GM19455 (cell line): ENCODE measurements at regions not wholly inside any gene's neighbourhood (a gene's known extent, or its start where the extent isn't known, plus 50 kb on each side); places are given as distances from the start of the nearest gene placed in this dataset.
"Not testable (repeated sequence)": the region's sequence is repeated elsewhere in the genome, so short reads cannot be mapped to it uniquely, and the experiment has no call there.

Experiments used
- ATAC-seq: cut with Tn5 transposase; IDR thresholded peaks from one replicate; pipeline ENCODE4 v1.9.1; 2021; ENCODE audit not compliant: unreplicated experiment

DNA sequence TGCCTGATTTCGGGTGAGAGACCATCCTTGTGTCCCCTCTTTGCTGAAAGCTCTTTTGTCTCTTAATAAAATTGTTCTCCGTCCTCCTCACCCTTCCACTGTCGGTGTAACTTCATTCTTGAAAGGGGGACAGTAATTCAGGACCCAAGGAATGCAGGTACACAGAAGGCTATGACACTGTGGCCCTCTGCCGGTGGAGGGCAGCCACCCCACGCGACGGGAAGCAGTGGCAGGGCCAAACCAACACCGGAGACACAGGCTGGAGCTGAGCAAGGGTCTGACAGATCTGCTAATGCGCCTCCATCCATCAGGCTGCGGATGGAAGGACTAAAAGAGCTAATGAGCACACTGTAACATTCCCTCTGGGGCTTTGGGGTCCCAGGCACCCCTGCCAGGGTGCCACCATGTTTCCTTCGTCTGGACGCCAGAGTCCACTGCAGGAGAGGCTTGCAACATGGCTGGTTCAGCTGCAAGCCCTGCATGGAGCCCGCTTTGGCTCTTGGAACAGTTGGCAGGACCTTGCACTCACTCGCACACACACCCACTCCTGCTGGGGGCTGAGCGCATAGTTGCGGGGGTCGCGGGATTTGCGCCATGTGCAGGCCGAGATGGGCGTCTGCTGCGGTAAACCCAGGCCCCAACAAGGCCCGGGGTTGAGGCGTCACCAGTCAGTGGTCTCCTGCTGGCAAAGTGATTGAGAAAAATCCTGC is 544.1 kb upstream of the CDH7 start:
- no peak for ATAC-seq

DNA sequence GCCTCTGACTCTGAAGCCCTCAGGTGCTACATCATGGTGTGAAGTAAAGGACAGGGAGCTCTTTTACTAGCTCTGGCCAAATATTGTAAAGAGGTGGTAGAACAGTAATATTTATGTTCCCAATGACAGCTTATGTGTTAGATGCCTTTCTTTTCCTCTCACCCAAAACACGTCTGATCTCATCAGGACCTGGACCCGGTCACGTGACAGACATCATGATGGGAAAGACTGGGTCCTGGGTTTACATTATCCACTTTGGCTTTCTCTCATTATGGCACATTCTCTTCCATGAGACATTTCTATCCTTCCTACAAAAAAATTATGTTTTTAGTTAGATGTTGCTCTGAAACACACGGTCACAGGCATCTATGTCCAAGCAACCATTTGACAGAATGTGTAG is 548.7 kb upstream of the CDH7 start:
- ATAC-seq = no peak

DNA sequence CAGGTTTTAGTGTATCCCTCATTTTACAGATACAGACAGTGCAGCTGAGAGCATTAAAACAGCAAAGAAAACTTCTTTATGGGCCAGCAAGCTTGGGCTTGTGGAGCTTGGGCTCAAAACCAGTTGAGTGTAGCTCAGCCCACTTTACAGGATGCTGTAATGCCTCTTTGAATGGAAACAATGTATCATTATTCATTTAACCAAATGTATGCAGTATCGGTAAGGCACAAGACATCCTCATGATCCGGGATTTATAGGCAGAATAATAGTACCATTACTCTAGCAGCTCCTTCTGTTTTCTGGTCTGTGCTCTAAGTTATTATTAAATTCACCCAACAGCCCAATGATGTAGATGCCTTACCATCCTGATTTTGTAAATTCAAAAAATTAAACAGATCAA is 575.1 kb upstream of the CDH7 start:
- ATAC-seq = no peak

DNA sequence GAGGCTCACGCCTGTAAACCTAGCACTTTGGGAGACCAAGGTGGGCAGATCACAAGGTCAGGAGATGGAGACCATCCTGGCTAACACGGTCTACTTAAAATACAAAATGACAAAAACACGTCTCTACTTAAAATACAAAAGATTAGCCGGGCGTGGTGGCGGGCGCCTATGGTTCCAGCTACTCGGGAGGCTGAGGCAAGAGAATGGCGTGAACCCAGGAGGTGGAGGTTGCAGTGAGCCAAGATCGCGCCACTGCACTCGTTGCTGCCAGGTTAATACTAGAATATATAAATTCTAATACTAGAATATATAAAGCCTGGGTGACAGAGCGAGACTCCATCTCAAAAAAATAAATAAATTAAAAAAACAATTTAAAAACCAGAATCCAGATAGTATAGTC is 588.7 kb upstream of the CDH7 start:
- not testable (repeated sequence) for ATAC-seq

DNA sequence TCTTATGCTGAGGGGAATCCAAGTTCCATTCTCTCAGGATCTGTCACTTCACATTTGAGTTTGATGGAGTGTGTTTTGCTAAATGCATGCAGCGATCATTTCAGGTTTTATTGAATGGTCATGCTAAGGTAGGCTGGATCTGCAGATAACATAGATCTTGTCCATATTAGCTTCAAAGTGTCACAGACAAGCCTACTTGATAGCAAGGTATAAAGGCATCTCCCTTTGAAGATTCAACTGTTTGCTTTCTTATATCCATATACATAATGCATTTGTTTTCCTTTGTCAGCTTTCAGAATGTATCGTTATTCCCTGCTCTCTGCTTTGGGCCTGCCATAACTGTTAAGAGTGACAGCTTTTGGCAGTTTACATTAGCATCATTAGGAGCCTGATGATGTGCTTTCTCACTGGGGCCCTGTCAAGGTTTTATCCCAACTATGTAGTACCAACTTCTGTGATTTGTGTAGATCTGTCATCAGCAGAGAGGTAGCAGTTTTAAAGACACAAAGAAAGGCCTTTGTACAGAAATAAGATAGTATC is 604.3 kb upstream of the CDH7 start:
- no peak for ATAC-seq

DNA sequence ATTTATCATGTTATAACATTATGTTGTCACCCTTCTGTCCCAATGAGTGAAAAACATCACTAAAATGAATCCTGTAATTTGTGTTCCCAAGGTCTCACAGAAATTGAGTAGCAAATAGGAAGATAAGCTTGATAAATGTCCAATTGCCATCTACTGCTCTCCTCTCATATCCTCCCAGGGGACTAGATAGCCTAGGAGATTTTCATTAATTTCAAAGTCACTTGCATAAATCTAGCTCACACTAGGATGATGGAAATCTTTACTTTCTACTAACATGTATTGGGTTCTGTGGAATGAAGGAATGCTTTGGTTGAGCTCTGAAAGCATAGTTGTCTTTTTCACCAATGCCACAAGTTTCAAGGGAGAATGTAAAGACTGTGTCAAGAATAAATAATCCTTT is 605.5 kb upstream of the CDH7 start:
- no peak for ATAC-seq

DNA sequence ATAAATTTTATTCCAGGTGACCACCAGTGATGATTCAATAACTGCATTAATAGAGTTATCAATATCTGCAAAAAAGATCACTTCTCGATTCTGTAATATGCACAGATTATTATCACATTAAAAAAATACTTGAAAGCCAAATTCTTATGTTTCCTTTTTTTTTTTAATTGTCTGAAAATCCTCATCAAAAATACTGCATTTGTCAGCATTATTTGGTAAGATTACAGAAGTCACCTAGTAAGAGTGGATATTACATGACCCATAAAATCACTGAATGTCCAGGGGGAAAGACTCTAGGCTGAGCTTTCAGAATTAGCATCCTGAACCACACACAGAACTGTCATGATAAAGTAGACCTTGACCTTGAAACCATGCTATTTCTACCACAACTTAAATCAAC is 617.2 kb upstream of the CDH7 start:
- no peak for ATAC-seq

DNA sequence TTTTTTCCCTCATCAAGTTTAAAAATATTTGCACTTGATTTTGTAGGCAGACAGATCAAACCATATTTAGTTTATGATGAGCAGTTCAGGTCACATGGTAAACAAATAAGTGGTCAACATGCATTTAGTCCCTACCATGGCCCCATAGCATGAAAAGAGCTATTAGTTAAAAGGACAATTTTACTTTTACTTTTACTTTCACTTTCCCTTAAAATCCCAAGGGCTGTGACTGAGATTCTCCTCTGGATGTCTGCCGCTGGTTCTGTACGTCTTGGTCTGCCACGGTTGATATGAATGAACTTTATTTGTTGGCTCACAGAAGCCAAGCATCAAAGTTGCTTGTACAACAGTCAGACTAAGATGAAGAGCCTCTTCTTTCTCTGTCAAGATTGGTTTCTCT is 626.2 kb upstream of the CDH7 start:
- ATAC-seq = no peak

DNA sequence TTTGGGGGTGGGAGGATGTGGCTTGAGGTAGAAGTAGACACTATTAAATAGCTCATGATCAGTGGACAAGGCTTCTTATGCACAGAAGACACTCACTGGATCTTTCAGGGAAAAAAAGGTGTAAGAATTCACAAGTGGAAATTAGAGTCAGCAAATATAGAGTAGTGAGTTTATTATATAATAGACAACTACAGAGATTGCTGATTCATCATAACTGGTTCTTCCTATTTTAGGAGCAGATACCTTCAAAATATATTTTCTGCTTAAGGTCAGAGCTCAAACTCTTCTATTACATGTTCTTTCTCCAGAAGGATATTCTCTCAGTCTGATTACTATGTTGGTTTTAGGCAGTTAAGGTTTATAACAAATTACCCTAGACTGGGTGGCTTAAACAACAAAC is 646.9 kb upstream of the CDH7 start:
- ATAC-seq = no peak

DNA sequence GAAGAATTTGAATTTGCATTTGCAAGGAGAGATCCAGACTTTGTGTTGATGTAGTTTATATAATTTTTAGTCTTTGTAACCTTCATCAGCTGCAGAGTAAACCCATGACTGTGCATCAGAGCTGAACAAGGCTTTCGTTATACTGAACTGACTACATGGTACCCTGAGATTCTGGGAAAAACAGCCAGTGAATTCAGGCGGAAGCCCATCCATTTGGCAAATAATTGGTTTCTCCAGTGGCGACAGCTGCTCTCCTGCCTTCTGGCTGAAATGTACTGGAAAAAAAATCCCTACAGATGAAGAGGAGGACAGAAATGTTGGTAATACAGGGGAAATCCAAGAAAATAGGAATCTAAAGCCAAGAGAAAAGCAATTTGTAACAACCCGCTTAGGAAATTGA is 657.5 kb upstream of the CDH7 start:
- no peak for ATAC-seq

DNA sequence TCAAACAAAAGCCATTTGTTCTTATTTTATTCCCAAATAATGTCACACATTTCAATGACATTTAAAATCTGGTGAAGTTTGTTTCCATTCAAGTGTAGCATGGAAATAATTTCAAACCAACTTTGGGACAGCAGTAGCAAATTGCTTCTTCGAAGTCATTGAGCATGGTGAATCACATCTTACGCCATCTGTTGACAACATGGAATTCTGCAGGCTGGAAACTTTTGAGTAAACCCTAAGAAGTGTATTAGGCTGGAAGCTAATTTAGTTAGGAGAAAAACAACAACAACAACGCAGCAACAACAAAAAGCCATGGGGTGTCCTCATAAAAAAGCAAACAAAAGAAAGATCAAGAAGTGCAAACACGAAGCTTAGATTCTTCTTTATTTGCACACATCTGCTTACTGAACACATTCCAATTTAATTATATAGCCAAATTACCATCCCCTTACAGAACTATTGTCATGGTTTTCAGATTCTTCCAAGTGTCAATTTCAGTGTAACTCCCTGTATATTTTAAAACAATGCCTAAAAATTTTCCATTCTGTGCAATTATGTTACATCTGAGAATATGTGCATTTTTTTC is 659.0 kb upstream of the CDH7 start:
- no peak for ATAC-seq

DNA sequence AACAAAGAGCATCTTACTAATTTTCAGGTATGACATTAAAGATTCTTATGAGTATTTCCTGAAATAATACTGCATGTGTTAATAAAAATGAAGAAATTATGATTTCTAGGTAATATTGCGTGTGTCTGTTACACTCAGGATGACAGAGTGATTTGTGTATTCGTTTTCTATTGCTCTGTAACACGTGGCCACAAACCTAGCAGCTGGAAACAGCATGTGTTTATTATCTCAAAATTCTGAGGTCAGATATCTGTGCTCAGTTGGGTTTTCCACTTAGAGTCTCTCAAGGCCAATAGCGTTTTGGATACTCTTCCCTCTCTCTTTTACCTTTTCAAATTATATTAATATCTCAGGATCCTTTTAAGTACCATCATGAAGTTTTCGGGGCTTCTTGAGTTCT is 667.9 kb upstream of the CDH7 start:
- ATAC-seq = no peak

DNA sequence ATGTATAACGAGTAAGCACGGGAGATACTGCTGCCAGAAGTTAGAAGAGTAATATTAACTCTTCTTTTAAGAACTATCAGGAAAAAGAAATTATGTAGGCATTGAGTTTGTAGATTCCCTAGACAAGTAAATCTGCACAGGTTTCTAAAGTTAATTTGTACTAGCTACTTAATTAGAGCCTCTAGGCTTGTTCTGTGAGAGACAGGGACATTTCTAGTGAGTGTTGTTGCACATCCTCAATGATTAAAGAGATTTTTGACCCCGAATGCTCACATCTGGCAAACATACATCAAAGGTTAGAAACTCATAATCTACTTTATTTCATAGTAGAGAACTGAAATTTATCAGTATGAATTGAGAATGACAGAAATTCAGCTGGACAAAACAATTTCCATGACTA is 669.0 kb upstream of the CDH7 start:
- no peak for ATAC-seq

DNA sequence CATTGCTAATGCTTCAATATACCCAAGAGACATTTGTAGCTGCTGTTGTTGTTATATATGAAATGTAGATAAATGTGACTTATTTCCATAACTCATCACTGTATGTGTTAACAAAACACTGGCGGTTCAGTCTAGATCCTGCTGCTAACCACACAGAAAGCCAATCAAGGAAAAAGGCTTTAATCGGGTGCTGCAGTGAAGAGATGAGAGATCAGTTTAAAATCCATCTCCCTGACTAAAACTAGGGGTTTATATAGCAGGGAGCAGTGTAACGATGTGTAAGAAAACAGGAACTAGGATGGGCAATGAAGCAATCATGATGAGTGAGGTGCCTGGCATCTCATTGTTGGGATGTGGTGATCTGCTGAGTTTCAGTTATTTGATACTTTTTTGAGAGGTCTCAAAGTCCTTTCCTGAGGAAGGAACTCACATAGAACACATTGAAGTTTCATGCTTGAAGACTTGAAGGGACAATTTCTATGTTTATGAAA is 677.7 kb upstream of the CDH7 start:
- no peak for ATAC-seq

DNA sequence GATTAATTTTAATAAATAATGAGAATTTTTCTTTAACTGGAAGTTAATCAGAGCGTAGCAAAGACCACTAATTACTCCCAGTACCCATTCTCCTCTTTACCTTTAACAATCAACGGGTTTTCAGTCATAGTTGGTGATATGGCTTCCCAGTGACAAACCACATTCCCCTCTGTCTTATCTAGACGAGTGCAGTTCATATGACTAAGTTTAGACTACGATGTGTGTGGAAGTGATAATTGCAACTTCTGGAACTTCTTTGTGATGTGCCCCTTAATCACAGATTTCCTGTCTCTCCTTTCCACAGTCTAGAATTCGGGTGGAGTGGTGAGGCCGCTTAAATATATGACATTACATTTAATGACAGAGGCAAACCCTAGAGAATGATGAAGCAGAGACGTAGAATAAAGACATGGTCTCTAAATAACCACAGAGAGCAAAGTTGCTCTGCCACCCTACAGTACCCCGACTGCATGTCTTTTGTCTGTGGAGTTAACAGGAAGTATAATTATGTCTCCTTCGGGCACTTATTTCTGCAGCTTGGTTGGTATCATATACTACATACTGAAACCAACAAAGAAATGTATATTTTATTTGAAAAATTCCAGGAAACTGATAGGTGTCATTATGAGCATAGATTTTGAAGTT is 693.3 kb upstream of the CDH7 start:
- no peak for ATAC-seq

DNA sequence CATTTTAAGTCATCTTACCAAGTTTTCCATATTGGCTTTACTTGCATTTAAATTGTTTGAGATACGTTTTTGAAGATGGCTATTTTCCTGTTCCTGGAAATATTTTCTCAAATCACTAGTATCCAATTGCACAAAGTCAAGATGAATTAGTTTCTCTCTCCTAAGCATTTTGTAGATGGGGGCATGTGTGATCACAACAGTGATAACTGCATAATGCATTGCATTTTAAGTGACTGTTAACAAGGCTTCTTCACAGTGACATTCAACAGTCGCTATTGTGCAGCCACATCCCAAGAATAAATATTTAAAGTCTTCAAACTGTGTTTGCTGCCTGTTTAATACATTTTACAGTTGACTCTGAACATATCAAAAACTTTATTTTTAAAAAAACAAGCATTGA is 694.2 kb upstream of the CDH7 start:
- no peak for ATAC-seq

DNA sequence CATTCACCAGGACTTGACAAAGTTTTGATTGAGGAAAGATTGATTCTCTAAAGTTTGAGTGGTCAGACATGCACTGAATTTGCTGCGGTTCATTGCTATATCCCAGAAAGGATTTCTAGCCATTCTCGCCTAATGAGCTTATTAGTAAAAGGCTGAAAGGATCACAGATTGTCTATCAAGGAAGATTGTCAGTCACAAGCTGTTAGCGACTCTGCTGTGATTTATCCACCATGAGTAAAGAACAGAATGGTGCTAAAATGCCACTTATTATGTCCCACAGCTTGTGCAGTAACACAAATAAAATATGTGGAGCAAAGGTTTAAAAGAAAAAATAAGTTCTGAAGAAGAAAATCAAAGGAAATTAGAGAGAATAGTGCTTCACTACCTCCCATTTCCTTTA is 701.2 kb upstream of the CDH7 start:
- ATAC-seq = no peak

DNA sequence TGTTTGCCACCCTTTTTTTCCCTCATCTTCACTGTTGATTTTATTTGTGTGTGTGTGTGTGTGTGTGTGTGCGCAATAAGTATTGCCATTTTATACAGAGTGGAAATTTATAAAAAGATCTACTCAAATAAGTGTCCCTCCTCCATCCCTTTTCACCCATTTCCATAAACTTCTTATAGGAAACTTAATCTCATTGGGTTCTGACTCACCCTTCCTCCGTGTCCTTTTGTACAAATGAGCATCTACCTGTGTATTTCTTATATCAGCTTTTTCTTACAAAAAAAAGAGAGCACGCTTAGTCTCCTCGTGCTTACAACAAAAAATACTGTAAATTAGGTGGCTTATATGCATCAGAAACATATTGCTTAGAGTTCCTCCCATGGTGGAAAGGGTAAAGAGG is 711.2 kb upstream of the CDH7 start:
- ATAC-seq = no peak

DNA sequence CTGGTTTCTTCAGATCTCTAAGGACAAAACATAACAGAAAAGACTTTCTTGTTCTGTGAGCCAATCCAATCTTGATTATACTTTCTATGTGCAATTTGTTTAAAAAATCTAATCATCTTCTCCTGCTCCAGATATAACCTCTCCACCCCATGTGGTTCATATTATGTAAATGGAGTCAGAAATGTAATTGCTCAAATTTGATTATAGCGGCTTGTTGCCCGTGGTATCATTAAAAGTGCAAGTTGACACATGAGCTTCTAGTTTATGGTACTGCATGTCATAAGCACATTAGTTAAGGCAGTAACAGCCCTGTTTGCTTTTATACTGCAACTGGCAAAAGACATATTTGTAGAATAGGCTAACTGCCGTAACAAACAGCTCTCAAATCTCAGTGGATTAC is 715.1 kb upstream of the CDH7 start:
- ATAC-seq = no peak

DNA sequence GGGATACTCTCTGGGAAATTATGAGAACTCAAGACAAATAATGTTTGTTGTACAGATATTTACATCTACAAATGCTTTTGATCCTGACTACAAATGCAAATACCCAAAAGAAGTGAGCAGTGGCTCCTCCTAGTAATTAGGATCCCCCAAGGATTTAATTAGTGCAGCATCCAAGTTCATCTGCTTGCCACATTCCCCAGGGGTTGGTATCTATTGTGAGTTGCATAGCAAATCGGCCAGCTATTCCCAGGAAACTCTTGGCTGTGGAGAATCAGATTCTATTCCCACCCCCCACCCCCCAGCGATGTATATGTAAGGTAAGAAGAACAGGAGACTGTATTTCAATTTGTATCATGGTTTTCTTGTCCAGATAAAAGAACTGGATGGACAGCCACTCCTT is 725.1 kb upstream of the CDH7 start:
- no peak for ATAC-seq

DNA sequence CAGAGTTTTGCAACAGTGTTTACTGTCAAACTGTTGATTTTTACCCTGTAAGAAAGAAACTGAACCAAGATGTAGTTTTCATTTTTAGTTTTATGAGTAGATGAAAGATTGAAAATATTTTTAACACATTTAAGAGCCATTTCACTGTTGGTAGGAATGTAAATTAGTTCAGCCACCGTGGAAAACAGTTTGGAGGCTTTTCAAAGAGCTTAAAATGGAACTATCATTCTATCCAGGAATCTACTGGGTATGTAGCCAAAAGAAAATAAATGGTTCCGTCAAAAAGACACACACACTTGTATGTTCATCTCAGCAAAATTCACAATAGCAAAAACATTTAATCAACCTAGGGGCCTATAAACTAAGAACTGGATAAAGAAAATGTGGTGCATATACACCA is 729.8 kb upstream of the CDH7 start:
- ATAC-seq = no peak

DNA sequence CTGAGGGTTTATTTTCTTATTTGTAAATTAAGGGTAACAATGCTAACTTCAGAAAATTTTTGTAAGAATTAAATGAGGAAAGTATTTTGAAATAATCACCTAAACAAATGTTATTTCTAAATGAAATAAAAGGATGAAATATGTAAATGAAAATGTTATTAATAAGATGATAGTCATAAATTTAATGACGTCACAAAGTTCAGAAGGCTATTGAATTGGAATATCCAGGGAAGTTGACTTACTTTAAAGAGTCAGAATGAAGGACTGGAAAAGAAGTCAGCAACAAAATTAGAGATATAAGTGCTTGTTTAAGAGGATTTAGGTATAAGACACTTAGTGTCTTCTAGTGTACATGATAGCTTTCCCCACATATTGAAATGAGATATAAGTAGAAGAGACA is 732.6 kb upstream of the CDH7 start:
- ATAC-seq = no peak
